Activated T-cell treated with anti-CD3 and anti-CD28 coated beads, Interleukin-2, amount 50 U/mL, for 48 hours (primary cell): ENCODE measurements at regions not wholly inside any gene's neighbourhood (a gene's known extent, or its start where the extent isn't known, plus 50 kb on each side); places are given as distances from the start of the nearest gene placed in this dataset.

Experiments used
- DNase-seq, 2 experiments: peaks; one replicate each; pipeline ENCODE4 v3.0.0-alpha.2; 2020

- DNase-seq: no peak
Observed at GRCh38 chr9:108709997-108710396, 145.8 kb downstream of the ACTL7B start.

- no peak for DNase-seq
Observed at GRCh38 chr9:108709126-108709525, 146.7 kb downstream of the ACTL7B start.

GRCh38 chr9:108708448-108708847 lies 147.3 kb downstream of the ACTL7B start:
- DNase-seq: no peak

GRCh38 chr9:108707120-108707519 lies 148.7 kb downstream of the ACTL7B start:
- no peak for DNase-seq

DNA sequence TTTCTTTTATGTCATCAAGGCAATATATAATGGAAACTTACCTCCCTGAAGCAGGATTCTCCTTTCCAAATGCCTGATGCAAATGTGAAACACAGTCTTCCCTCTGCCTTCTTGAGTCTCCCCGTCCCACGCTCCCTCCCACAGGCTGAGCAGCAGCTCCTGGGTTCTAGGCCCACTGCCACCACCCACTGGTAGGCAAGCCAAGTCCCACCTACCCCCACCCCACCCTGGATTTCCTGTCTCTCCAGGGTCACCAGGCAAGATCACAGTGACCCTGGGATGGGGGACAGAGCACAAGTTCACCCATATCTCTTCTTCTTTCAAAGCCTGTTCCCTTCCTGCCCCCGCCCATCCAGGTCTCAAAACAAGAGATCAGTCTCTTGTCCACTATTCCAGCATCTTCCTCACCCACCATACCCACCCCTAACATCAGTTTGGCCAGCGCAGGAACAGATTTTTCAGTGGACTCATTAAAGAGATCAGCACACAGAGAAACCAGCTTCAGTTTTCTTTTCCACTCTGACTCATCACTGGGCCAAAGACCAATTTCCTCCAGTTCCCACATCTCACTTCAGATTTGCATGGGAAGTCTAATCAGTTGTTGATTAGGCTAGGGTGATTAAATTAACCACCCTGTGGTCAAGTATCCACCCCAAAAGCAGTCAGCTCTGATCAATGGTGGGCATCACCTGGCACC lies 151.5 kb downstream of the ACTL7B start:
- DNase-seq: no peak

- DNase-seq: no peak
Observed at GRCh38 chr9:108703429-108703828, 152.4 kb downstream of the ACTL7B start.

GRCh38 chr9:108702681-108703080 lies 153.1 kb downstream of the ACTL7B start:
- DNase-seq: no peak

- no peak for DNase-seq
Observed at GRCh38 chr9:108698801-108699200, 157.0 kb downstream of the ACTL7B start.

DNA sequence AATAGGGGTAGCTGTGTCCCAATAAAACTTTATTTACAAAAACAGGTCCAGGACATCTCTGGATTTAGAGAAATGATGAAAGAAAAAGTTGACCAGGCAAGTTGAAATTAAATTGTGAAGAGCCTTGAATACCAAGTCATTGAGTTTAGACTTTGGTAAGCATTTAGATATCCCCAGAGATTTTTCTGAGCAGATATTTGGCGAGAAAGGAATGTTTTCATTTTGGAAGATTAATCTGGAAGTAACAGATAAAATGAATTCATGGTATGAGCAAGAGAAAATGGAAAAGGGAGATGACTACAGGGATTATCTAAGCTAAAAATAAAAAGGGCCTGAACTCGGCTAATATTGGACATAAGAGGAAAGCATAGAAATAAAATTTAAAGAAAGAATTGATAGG lies 157.6 kb downstream of the ACTL7B start:
- no peak for DNase-seq

GRCh38 chr9:108696156-108696555 lies 159.6 kb downstream of the ACTL7B start:
- DNase-seq: no peak

GRCh38 chr9:108694170-108694569 lies 161.6 kb downstream of the ACTL7B start:
- DNase-seq: no peak

DNA sequence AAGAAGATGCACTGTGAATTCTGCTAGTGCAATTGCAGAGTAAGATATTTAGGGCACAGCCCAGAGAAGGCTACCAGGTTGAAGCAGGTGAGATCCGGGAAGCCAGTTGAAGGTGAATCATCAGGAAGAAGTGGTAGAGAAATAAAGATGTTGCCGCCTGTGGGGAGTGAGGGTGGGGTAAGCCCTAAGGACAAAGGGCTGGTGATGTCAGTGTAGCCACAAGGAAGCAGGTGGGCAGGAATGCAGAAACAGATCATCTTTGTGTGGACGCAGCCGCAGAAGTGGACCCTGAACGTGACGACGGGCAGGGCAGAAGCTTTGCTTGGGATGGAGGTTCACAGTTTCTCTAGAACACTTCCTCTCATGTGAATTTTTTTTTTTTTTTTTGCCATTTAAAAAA lies 164.2 kb downstream of the ACTL7B start:
- DNase-seq: no peak

GRCh38 chr9:108688676-108689075 lies 167.1 kb downstream of the ACTL7B start:
- no peak for DNase-seq

- DNase-seq: no peak
Observed at GRCh38 chr9:108688051-108688450, 167.7 kb downstream of the ACTL7B start.

GRCh38 chr9:108687006-108687987 lies 168.5 kb downstream of the ACTL7B start:
- no peak for DNase-seq

DNA sequence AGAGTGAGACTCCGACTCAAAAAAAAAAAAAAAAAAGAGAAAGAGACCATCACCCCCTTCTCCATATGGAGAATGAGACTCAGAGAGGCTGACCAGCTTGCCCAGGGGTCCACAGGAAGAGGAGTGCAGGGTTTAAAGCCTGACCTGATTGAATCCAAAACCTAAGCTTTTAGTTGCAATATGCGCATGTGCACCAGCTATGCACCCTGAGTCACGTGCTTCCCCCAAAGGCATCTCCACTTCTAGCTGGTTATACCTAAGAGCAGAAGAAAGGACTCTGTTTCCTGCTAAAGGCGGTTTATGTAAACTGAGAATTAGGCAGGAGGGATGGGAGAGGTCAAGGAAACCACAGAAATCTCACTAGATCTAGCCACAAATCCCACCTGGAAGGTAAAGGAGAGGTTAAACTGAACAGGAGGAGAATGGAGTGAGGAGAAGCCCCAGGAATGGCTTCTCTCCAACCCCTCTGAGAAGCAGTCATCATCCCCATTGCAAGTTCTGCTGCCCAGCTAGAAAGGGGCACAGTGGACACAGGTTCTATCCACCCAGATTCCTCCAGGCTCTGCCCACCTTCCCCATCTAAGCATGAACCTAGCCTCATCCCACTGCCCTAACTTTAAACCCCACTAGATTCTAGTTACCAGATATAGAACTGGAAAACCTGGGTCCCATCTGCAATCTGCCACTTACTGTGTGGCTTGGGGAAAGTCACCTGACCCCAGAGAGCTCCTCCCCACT lies 171.3 kb downstream of the ACTL7B start:
- DNase-seq: no peak

DNA sequence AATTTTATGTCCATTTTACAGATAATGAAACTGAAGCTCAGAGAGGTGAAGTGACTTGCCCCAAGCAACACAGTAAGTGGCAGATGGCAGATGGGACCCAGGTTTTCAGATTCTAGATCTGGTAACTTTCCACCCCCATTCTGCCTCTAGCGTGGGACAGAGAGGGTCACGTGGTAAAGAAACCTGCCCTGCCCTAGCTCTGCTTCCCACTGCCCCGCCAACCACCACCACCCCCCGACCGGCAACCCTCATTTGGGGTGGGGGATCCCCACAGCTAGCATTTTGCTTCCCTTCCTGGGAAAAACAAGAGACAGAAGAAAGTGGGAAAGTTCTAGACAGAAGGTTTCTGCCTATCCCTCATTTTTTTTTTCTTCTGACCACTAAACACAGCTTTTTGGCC lies 172.5 kb downstream of the ACTL7B start:
- no peak for DNase-seq

DNA sequence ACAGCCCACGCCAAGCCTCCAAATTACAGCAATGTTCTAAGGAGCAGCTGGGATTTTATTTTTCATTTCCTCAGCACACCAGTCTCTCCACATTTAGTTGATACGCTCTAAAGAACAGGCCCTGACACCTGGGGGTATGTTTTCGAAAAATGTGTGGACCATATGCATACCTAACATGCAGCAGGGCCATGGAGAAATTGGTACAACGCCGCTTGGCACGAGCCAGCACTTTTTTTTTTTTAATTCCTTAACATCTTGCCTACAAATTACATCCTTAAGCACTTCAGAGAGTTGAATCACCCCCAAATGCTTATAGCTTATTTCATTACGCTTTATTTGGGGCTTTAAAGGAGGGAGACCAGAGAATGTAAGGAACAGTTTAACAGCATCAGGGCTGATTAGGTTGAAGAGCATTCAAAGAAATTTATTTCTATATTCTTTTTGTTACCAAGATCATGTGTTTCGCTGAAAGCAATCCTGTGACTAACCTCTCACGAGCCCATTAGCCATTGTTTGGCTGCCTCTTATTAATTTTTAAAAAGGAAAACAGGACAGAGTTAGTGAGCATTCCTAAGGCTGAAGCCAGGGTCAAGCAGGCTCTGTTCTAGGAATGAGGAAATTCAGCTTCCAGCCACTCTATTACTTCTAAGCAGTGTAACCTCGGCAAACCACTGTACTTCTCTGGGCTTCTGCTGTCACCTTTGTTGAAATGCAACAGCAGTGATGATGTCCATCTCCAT lies 173.8 kb downstream of the ACTL7B start:
- DNase-seq: no peak

GRCh38 chr9:108680946-108681345 lies 174.8 kb downstream of the ACTL7B start:
- DNase-seq: no peak

DNA sequence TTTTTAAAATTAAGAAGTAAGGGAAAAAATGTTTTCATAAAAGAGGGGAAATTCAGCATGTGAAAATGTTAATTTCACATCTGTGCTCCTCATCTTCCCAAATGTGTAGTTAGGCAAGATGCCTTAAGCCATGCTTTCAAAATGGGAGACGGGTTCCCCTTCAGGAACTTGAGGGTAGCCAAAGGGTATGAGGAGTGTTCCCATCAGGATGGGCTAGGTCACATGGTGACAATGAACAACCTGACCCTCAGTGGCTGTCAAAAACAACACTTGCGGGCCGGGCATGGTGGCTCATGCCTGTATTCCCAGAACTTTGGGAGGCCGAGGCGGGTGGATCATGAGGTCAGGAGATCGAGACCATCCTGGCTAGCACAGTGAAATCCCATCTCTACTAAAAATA lies 178.0 kb downstream of the ACTL7B start:
- DNase-seq: no peak

GRCh38 chr9:108676355-108676754 lies 179.4 kb downstream of the ACTL7B start:
- no peak for DNase-seq

- no peak for DNase-seq
Observed at GRCh38 chr9:108675708-108676107, 180.1 kb downstream of the ACTL7B start.
